ENCODE measurements at regions not wholly inside any gene's neighbourhood (a gene's known extent, or its start where the extent isn't known, plus 50 kb on each side); places are given as distances from the start of the nearest gene placed in this dataset.

DNA sequence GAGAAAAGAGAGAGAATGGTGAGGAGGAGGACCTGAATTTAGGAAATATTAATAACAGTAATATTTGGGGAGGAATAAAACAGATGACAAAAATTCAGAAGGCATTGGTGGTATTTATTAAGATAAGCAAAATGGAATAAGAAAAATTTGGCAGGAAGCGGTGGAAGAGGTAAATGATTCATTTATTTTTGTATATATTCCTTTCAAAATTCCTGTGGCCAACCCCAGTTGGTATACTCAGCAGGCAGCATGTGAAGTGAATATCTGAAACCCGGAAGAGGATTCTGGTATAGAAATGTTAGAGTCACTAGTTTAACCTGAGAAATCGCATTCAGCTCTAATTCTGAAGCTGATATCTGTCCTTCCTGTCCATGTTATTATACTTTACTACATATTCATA, 792.0 kb downstream of the KCNJ2 start:
- TF ChIP-seq, protein P1, sequence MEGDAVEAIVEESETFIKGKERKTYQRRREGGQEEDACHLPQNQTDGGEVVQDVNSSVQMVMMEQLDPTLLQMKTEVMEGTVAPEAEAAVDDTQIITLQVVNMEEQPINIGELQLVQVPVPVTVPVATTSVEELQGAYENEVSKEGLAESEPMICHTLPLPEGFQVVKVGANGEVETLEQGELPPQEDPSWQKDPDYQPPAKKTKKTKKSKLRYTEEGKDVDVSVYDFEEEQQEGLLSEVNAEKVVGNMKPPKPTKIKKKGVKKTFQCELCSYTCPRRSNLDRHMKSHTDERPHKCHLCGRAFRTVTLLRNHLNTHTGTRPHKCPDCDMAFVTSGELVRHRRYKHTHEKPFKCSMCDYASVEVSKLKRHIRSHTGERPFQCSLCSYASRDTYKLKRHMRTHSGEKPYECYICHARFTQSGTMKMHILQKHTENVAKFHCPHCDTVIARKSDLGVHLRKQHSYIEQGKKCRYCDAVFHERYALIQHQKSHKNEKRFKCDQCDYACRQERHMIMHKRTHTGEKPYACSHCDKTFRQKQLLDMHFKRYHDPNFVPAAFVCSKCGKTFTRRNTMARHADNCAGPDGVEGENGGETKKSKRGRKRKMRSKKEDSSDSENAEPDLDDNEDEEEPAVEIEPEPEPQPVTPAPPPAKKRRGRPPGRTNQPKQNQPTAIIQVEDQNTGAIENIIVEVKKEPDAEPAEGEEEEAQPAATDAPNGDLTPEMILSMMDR (IDR thresholded peaks at IDR 0.05; ENCODE audit: insufficient read depth, low read length, poor library complexity, severe bottlenecking): no peak
- H3K36me3 ChIP-seq (ENCODE audit: control insufficient read depth, insufficient read depth, low read length): no peaks in the 10 kb centered on the region
- H3K4me3 ChIP-seq (replicated peaks; ENCODE audit: low read depth, low read length): no peak overlapping the region
- DNase-seq (ENCODE audit: extremely low read depth, insufficient read length): no peak
- H3K27me3 ChIP-seq (replicated peaks; ENCODE audit: control insufficient read depth, insufficient read depth, low read length): no peaks in the 10 kb centered on the region

GRCh38 chr17:70968302-70968701, 799.0 kb downstream of the KCNJ2 start:
- H3K27me3 ChIP-seq (replicated peaks; ENCODE audit: control insufficient read depth, insufficient read depth, low read length): no peaks in the 10 kb centered on the region
- H3K4me3 ChIP-seq (replicated peaks; ENCODE audit: low read depth, low read length): no peak overlapping the region
- TF ChIP-seq, protein P1 (IDR thresholded peaks at IDR 0.05; ENCODE audit: insufficient read depth, low read length, poor library complexity, severe bottlenecking): no peak
- no peak for DNase-seq (ENCODE audit: extremely low read depth, insufficient read length)
- H3K36me3 ChIP-seq (ENCODE audit: control insufficient read depth, insufficient read depth, low read length): no peaks in the 10 kb centered on the region

DNA sequence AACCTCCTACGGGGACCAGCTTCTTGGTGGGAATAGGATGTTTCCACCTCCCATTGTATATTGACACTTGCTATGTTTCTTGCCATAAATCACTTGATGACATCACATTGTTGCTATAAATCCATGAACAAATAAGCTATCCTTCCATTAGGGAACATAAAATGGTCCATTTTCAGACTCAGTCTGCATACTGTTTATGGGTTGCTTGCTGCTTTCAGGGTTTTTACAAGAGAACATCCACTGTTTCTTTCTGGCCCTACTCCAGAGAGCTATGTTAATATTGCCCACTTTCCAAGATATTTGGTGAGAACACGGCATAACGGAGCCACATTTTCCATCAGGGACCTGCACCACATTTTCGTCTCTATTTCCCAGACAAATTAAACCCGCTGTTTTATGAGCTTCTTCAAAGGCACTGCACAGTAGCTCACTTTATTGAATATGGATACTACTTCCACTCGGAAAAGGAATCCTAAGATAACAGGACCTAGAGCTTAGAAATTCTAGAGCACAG, 800.2 kb downstream of the KCNJ2 start:
- no peak for DNase-seq (ENCODE audit: extremely low read depth, insufficient read length)
- Histone ChIP-seq H3K36me3 (ENCODE audit: control insufficient read depth, insufficient read depth, low read length) (no peaks in the 10 kb centered on the region), H3K27me3 (replicated peaks; ENCODE audit: control insufficient read depth, insufficient read depth, low read length) (no peaks in the 10 kb centered on the region), H3K4me3 (replicated peaks; ENCODE audit: low read depth, low read length) (no peak overlapping the region)
- TF ChIP-seq, protein P1 (IDR thresholded peaks at IDR 0.05; ENCODE audit: insufficient read depth, low read length, poor library complexity, severe bottlenecking): no peak

- TF ChIP-seq, protein P1 (IDR thresholded peaks at IDR 0.05; ENCODE audit: insufficient read depth, low read length, poor library complexity, severe bottlenecking): no peak
- Histone ChIP-seq H3K27me3 (replicated peaks; ENCODE audit: control insufficient read depth, insufficient read depth, low read length) (no peaks in the 10 kb centered on the region), H3K36me3 (ENCODE audit: control insufficient read depth, insufficient read depth, low read length) (no peaks in the 10 kb centered on the region), H3K4me3 (replicated peaks; ENCODE audit: low read depth, low read length) (no peak overlapping the region)
- no peak for DNase-seq (ENCODE audit: extremely low read depth, insufficient read length)
Observed at GRCh38 chr17:70976447-70976846, 807.1 kb downstream of the KCNJ2 start.

DNA sequence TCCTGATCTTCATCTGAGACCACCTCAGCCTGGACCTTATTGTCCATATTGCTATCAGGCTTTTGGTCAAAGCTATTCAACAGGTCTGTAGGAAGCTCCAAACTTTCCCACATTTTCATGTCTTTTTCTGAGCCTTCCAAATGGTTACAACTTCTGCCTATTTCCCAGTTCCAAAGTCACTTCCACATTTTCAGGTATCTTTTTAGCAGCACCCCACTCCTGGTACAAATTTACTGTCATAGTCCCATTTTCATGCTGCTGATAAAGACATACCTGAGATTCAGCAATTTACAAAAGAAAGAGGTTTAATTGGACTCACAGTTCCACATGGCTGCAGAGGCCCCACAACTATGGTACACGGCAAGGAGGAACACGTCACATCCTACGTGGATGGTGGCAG, 815.5 kb downstream of the KCNJ2 start:
- no peak for DNase-seq (ENCODE audit: extremely low read depth, insufficient read length)
- TF ChIP-seq, protein P1 (IDR thresholded peaks at IDR 0.05; ENCODE audit: insufficient read depth, low read length, poor library complexity, severe bottlenecking): no peak
- no peaks in the 10 kb centered on the region for H3K36me3 ChIP-seq (ENCODE audit: control insufficient read depth, insufficient read depth, low read length)
- no peaks in the 10 kb centered on the region for H3K27me3 ChIP-seq (replicated peaks; ENCODE audit: control insufficient read depth, insufficient read depth, low read length)
- no peak overlapping the region for H3K4me3 ChIP-seq (replicated peaks; ENCODE audit: low read depth, low read length)

GRCh38 chr17:70987867-70988340, 818.6 kb downstream of the KCNJ2 start:
- TF ChIP-seq, protein P1 (IDR thresholded peaks at IDR 0.05; ENCODE audit: insufficient read depth, low read length, poor library complexity, severe bottlenecking): no peak
- Histone ChIP-seq H3K4me3 (replicated peaks; ENCODE audit: low read depth, low read length) (no peak overlapping the region), H3K36me3 (ENCODE audit: control insufficient read depth, insufficient read depth, low read length) (no peaks in the 10 kb centered on the region), H3K27me3 (replicated peaks; ENCODE audit: control insufficient read depth, insufficient read depth, low read length) (no peaks in the 10 kb centered on the region)
- DNase-seq (ENCODE audit: extremely low read depth, insufficient read length): peak; percentile 14

Data from GM06990 (cell line).